HG02678 (cell line): ENCODE measurements at regions not wholly inside any gene's neighbourhood (a gene's known extent, or its start where the extent isn't known, plus 50 kb on each side); places are given as distances from the start of the nearest gene placed in this dataset.
A peak's percentile ranks its signal among the peaks of the same experiment; 100 is the strongest.
"Not testable (repeated sequence)": the region's sequence is repeated elsewhere in the genome, so short reads cannot be mapped to it uniquely, and the experiment has no call there.

Experiments
- ATAC-seq: cut with Tn5 transposase; IDR thresholded peaks from one replicate; pipeline ENCODE4 v1.9.1; 2021; ENCODE audit warnings: mild to moderate bottlenecking, moderate library complexity; ENCODE audit not compliant: unreplicated experiment

DNA sequence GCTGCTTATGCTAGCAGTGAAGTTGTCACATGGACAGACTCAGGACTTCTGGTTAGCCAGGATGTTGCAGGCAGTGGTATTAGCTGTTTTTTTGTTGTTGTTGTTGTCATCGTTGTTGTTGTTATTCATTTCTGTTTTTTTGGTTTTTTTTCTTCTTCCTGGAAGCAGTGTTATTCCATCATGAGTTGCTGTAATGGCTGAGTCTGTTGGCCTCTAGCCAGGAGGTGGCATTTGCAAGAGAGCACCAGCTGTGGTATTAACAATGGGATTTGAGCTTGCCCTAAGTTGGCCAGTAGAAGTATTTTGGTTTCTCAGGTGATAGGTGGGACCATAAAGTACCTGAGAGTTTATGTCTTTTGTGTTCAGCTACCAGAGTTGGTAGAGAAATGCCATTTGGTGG, 561.1 kb downstream of the KCTD16 start:
- ATAC-seq, result no peak

DNA sequence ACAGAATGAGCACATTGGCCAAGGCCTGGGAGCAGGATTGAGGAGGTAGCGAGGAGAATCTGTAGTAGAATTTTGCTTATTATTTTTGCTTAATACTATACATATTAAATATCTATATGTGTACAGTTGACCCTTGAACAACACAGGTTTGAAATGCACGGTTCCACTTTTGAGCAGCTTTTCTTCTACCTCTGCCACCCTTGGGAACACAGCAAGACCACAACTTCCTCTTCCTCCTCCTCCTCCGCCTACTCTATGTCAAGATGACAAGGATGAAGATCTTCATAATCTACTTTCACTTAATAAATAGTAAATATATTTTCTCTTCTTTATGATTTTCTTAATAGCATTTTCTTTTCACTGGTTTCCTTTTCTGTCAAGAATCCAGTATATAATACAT, 541.4 kb downstream of the KCTD16 start:
- peak; percentile 89 for ATAC-seq

DNA sequence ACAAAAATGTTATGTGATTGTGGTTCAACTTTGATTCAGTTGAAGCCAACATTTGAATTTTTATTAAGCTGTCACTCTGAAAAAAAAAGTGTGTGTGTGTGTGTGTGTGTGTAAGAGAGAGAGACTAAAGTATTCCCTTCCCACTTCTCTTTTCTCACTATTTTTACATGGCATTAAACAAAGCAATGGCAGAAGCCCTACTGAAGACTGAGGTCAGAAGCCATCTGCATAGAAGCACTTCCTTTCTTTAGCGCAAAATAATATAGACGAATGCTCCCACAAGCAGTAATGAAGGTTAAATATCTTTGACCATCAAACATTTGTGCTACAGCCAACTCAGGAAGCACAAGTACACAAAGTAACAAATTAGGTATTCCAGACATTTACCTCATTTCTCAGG, 540.5 kb downstream of the KCTD16 start:
- no peak for ATAC-seq

DNA sequence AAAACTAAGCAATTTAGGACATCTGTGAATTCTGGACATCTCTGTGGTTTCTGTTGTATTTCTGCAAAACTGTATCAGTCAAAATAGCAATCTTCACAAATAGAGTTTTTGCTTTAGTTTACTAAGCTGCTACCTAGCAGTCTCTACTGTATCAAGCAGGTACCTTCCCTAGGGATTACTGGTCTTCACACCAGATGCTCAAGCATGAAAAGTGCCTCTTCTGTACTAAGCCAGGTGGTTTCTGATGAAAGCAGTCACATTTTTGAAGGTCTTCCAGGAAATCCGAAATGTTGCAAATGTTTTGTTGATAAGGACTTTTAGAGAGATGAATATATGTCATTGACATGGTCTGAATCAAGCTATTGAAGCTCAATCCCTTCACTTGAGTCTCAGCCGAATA, 540.0 kb downstream of the KCTD16 start:
- ATAC-seq, result no peak

DNA sequence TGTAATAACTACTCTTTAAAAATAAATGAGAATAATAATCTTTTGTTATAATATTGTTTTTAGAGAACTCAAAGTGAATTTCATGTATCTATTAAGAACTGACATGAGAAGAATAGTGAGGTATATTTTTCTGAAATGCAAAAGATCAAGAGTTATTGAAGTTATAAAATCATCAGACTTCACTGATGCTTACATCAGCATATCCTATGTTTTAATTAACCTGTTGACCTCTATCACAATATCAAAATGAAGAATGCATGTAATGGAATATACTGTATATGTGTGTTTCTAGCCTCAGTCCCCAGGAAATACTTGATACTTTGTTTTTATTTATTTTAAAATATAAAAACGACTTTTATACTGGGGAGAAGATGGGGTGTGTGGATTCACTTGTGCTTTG, 533.1 kb downstream of the KCTD16 start:
- no peak for ATAC-seq

DNA sequence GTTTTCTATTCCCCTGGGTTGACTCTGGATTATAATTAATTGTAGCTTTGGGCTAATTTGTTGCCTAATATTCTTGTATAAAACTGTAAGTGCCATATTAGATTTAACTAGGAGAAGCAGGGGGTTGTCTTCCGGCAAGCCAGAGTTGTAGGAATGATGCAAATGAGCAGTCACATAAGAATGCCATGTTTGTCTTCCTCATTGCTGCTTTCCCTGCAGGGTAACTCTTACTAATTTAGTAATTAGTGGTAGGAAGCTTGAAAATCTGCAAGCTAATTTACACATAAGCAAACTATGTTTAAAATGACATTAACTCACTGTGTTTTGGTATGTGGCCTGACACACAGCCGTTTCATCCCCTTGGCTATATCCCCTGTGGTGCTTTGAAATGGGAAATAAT, 527.8 kb downstream of the KCTD16 start:
- ATAC-seq, result no peak

DNA sequence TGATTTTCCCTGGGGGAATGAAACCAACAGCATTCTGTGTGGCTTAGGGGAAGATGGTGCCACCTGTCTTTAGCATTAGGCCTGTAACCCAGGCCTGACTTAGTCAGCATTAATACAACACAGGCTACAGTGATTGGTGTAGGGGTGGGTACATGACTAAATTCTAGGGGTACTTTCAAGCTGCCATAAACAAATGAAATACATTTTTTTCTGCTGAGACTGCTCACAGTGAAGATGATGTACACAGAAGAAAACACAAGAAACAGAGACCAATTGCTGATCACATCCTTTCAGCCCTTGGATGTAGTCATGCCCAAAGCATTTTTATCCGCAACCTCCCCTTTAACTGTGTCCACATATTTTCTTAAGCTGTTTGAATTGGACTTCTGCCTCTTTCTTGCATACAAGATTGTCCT, 527.2 kb downstream of the KCTD16 start:
- ATAC-seq, result no peak

DNA sequence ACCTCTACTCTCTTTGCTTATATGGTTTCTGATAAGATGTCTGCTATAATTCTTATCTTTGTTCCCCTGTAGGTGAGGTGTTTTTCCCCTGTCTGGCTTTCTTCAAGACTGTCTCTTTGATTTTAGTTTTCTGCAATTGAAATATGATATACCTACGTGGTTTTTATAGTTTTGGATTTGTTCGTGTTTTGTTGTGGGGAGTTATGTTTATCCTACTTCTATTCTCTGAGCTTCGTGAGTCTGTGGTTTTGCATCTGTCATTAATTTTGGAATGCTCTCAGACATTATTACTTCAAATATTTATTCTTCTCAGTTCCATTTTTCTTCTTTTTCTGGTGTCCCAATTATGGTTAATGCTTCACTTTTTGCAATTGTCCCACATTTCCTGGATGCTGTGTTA, 521.3 kb downstream of the KCTD16 start:
- ATAC-seq, result no peak

DNA sequence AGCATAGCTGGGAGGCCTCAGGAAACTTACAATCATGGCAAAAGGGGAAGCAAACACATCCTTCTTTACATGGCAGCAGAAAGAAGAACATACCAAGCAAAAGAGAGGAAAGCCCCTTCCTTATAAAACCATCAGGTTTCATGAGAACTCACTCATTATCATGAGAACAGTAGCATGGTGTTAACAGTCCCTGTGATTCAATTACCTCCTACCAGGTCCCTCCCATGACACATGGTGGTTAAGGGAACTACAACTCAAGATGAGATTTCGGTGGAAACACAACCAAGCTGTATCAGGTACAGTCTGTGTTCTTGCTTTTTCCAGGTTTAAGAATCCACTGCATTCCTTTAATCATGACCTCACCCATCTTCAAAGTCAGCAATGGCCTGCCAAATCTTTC, 514.2 kb downstream of the KCTD16 start:
- ATAC-seq, result no peak

DNA sequence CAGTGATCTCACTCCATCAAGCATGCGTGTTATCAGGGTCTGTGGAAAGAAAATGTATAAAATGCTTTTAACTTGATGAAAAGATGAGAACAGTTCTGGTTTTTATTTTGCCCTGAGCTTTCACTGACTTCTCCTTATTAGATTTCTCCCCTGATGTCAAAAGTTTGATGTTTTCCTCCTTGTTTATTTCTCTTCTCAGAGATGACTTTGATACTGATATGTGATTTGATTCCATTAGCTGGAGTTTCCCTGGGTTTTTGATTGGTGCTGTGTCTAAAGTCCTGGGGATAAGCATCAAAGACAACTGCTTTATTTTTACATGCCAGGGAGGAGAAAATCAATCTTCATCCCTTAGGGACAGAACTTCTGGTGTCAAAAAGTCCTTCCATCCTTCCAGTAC, 510.0 kb downstream of the KCTD16 start:
- ATAC-seq, result no peak

DNA sequence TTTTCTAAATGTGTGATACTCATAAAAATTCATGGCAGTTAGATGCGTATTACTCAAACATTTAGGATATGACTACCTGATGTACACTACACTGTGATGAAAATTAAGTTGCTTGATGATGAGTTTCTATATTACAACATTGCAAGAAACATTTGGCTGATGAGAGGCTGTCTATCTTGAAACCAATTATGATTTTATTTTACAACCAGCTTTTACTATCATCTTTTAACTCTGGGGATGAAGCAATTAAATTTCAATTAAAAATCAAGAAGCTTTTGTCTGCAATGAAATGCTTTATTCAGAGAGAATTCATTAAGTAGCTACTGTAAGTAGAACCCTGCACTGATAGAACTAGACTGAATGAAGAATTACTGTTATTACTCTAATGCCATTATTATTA, 500.4 kb downstream of the KCTD16 start:
- no peak for ATAC-seq

DNA sequence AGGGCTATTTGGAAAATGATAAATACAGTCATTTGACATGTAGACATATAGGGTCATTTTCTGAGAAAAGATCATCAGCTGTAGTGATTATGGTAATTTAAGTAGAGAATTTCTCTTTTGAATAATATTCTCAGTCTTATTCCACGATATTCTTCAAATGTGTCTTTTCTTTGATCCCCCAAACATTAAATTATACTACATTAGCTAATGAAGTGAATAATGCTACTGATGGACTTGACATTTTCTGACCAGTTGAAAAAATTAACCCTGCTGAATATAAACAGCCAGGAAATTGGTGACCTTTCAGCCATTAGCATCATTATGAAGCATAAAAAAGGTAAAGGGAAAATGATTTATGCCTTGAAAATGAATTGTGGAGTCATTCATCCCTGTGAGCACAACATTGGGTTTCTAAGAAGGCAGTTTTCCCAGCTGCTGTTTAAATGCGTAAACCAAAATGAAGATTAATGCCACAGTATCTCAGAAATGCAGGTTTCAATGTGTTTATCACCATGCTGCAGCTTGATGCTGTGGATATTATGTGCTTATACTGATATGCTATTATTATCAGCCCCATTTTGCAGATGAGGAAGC, 489.1 kb downstream of the KCTD16 start:
- no peak for ATAC-seq

DNA sequence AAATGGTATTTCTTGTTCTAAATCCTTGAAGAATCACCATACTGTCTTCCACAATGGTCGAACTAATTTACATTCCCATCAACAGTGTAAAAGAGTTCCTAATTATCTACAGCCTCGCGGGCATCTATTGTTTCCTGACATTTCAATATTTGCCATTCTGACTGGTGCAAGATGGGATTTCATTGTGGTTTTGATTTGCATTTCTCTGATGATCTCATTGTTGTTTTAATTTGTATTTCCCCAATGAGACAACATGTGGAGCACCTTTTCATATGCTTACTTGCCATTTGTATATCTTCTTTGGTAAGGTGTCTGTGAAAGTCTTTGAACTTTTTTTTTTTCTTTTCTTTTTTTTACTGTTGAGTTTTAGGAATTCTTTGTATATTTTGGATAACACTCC, 473.6 kb downstream of the KCTD16 start:
- no peak for ATAC-seq

DNA sequence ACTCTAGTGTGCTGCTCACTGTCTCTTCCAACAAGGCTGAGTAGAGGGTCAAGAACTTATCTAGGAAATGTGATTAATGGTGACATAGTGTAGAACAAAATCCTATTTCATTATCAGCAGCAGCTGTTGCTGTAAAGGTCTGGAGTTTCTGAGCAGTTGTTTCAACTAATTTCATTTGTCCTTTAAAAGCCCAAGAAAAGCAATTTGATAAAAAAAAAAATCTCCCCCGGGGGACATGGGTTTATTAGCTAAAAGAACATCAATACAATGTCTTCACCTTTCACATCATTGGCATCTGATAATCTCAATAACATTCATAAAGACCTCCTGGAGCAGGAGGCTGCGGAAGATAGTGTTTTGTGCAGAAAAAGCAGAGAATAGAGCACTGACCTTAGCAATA, 468.1 kb downstream of the KCTD16 start:
- no peak for ATAC-seq

DNA sequence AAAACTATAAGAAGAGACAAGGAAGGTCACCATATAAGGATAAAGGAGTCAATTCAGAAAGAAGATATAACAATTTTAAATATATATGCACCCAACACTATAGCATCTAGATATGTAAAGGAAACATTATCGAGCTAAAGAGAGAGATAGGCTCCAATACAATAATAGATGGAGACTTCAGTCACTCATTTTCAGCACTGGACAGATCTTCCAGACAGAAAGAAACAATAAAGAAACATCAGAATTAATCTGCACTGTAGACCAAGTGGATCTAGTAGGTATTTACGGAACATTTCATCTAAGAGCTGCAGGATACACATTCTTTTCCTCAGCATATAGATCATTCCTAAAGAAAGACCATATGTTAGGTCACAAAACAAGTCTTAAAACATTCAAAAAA, 463.5 kb downstream of the KCTD16 start:
- ATAC-seq, result no peak

DNA sequence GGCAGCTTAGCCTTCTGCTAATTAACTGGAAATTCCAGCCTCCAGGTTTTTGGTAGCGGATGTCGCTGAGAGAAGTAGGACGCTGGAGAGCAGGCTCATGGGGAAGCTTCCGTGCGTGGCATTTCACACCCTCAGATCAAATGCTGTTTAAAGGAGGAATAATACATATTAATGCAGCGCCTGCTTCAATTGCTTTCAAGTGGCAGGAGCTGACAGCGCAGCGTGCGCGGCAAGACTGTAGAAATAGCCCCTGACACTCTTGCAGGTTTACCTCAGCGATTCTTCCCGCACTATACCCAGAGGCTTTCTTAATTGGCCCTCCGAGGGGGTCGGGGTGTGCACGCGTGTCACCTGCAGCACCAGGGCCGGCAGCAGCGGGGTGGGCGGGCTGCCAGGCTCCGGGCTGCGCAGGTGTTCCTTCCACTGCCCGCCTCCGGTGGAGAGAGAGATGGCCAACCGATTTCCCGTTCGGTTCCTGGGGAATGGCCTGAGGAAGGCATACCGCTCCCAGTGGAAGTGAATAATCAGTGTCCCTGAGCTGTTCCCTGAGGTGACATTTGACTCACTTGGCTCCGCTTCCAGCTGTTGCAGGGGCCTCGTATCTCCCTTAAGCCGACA, 427.9 kb downstream of the KCTD16 start:
- ATAC-seq, result no peak

DNA sequence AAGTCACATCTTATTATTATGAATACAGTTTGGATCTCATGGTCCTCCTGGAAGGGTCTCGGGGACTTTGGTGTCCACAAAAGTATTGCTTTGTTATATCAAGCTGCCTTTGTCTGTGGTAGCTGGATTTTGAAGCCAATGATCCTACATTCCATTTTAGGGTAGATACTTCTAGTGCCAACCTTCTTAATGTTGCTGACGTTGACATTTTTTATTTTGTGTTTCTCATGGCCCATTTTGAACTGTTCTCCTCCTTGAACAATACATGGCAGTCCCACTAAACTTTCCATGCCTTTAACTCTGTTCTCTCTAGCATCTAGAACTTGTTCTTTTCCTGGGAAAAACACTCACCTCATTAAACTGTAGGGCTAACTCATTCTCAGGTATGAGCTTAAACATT, 425.8 kb downstream of the KCTD16 start:
- ATAC-seq, result no peak

DNA sequence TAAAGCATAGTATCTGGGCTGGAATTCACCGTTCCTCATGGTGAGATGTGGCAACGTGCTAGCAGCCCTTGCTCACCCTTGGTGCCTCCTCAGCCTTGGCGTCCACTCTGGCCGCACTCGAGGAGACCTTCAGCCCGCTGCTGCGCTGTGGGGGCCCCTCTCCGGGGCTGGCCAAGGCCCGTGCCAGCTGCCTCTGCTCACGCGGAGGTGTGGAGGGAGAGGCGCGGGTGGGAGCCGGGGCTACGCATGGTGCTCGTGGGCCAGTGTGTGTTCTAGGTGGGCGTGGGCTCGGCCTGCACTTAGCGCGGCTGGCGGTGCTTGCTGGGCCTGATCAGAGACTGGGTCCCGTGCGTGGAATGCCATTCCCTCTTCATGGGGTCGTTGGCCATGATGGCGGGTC, 424.2 kb downstream of the KCTD16 start:
- no peak for ATAC-seq

DNA sequence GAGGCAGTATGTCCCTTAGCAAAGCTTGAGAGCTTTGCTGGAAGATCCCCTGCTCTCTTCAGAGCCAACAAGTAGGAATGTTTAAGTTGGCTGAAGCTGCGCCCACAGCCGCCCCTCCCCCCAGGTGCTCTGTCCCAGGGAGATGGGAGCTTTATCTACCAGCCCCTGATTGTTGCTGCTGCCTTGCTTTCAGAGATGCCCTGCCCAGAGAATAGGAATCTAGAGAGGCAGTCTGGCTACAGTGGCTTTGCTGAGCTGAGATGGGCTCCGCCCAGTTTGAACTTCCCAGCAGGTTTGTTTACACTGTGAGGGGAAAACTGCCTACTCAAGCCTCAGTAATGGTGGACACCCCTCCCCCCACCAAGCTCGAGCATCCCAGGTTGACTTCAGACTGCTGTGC, 423.6 kb downstream of the KCTD16 start:
- ATAC-seq, result not testable (repeated sequence)

DNA sequence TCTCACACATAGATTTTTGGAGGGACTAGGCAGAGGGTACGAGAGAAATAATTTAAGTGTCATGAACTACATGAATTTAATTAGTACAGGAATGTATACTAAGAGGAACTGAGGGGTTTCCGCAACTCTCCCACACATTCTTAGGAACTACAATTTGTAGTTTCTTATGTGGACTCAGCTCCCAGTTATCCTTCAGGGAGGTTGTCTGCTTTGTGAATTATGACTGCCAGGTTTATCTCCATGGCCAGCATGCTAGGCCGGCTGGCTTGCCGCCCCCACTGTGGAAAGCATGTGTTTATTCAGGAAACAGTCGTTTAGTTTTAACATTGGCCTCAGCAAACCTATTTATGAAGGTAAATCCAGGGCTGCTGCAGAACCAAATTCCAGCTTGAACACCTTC, 415.0 kb downstream of the KCTD16 start:
- ATAC-seq, result no peak

DNA sequence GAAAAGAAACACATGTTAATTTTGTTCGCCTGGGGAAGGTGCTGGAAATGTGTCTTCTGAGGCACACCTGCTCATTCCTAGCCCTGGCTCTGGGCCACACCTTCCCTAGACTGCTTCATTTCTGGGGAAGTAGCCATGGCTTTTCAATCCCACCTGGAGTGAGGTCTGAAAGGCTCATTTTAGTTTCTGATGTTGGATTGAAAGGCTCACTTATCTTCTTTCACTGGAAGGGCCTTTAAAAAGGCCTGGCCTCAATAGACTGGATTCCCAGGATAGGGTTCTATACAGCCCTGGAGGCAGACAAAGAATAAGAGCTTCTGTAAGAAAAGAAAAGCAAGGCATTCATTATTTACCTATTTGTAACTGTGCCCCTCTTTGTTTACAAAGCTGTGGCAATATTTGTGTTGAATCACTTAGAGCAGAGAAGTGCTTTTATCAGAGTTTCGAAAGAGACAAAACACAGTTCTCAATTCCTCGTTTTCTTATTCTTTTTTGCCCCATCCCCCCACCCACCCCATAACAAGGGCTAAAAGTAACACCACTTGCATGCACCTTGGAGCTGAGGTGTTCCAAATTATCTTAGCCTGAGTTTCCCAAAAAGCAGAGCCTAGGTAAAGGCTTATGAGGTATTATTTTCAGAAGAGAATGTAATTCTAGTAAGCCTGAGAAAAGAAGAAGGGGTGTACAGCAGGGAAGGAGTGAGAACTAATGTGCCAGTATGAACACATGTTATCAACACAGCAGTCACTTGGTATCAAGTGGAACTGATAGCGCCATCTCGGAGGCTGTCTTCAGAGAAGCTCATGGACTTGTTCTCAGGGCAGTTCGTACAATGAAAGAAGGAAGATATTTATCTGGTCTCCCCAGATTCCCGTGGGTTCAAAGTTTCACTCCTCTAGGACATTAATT, 413.1 kb downstream of the KCTD16 start:
- ATAC-seq, result no peak

DNA sequence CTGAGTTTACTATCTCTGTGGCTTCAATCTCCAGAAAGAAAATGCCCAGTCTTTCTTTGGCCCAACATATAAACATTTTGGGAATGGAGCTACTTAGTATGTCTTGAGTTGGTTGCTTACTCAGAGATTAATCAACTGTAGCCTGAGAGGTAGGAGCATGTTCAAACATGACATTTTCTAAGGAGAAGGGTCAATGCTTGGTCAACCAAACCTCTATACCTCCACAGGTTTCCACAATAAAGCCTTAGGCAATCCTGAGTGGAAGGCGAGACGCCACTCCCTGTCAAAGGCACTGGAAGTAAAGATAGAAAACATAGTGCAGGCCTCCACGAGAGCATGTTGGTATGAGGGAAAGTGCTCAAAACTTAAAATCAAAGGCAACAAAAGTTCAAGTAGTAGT, 411.4 kb downstream of the KCTD16 start:
- no peak for ATAC-seq
